T-cell (primary cell): ENCODE measurements at regions not wholly inside any gene's neighbourhood (a gene's known extent, or its start where the extent isn't known, plus 50 kb on each side); places are given as distances from the start of the nearest gene placed in this dataset.

ENCODE experiments used
- ATAC-seq, 4 experiments: fragments of 200-7000 bp in 3 of 4; fragments of 150-1000 bp in 1 of 4; cut with Tn5 transposase; replicated peaks in 1 of 4; 1 replicate in 3 of 4; 2 replicates in 1 of 4; pipeline ENCODE4 v1.10.0; 2021; ENCODE audit warnings: moderate library complexity in 3 of 4, mild to moderate bottlenecking in 2 of 4, moderate number of reproducible peaks in 1 of 4
- CTCF ChIA-PET, 2 donors: fragments of 300-600 bp; sonication (Branson Sonifier 250); formaldehyde crosslinking; loops; one replicate each; lab custom pipeline; 2022; ENCODE audit warnings: antibody characterized with exemption in 2 of 2; lab: Charles Lee
- POLR2A ChIA-PET, 2 donors: fragments of 300-600 bp; sonication (Branson Sonifier 250); formaldehyde crosslinking; loops; one replicate each; lab custom pipeline; 2022; ENCODE audit warnings: antibody characterized with exemption in 2 of 2; lab: Charles Lee
- DNase-seq, 35 experiments: peaks; one replicate each; pipeline versions ENCODE4 v3.0.0 to v3.0.0-alpha.2; 2013 to 2023
- H3K27ac ChIP-seq: one replicate; pipeline ENCODE4 v1.5.1; 2013; ENCODE audit warnings: low read length
- H3K27me3 ChIP-seq, 2 experiments: replicated peaks in 1 of 2; 1 replicate in 1 of 2; 2 replicates in 1 of 2; pipeline versions ENCODE4 v1.6.1 to v1.7.0; 2013; ENCODE audit warnings: low read length in 1 of 2, mixed read lengths in 1 of 2; ENCODE audit not compliant: control insufficient read depth in 2 of 2, insufficient read depth in 2 of 2; ENCODE audit errors: extremely low read depth in 1 of 2
- H3K36me3 ChIP-seq, 2 donors: 1 replicate in 1 of 2; 2 replicates in 1 of 2; pipeline versions ENCODE4 v1.6.1 to v1.7.0; 2013; ENCODE audit warnings: low read length in 1 of 2; ENCODE audit not compliant: control insufficient read depth in 2 of 2, insufficient read depth in 1 of 2; ENCODE audit errors: extremely low read depth in 1 of 2
- H3K4me1 ChIP-seq, 2 experiments: 1 replicate in 1 of 2; 2 replicates in 1 of 2; pipeline versions ENCODE4 v1.6.1 to v1.7.0; 2013; ENCODE audit warnings: low read length in 2 of 2, mixed read lengths in 1 of 2; ENCODE audit not compliant: insufficient read depth in 2 of 2, control insufficient read depth in 1 of 2; ENCODE audit errors: extremely low read depth in 1 of 2
- H3K4me3 ChIP-seq, 2 donors: 1 replicate in 1 of 2; 2 replicates in 1 of 2; pipeline versions ENCODE4 v1.5.1 to v1.7.0; 2013; ENCODE audit warnings: mild to moderate bottlenecking in 2 of 2, low read length in 1 of 2, moderate library complexity in 1 of 2; ENCODE audit not compliant: control insufficient read depth in 1 of 2; ENCODE audit errors: extremely low read depth in 1 of 2
- H3K9me3 ChIP-seq: 2 replicates; pipeline ENCODE4 v1.7.0; 2013
- H3K27ac Mint-ChIP-seq, 2 donors: one replicate each; pipeline ENCODE4 v1.8.0; 2020 to 2021; ENCODE audit warnings: mild to moderate bottlenecking in 2 of 2, mixed read lengths in 2 of 2
- H3K27me3 Mint-ChIP-seq, 2 donors: one replicate each; pipeline ENCODE4 v1.8.0; 2021 to 2022; ENCODE audit warnings: mixed read lengths in 2 of 2
- H3K36me3 Mint-ChIP-seq: one replicate; pipeline ENCODE4 v1.8.0; 2021; ENCODE audit warnings: mixed read lengths
- H3K4me1 Mint-ChIP-seq, 3 donors: one replicate each; pipeline ENCODE4 v1.8.0; 2020 to 2022; ENCODE audit warnings: mixed read lengths in 3 of 3, mild to moderate bottlenecking in 1 of 3
- H3K4me3 Mint-ChIP-seq, 3 donors: one replicate each; pipeline ENCODE4 v1.8.0; 2020 to 2022; ENCODE audit warnings: mild to moderate bottlenecking in 3 of 3, mixed read lengths in 3 of 3, moderate library complexity in 3 of 3
- H3K9me3 Mint-ChIP-seq, 3 donors: one replicate each; pipeline ENCODE4 v1.8.0; 2020 to 2022; ENCODE audit warnings: mixed read lengths in 3 of 3
- WGBS: methylation state at CpG from one replicate; pipeline ENCODE4 v1.1.5; 2013; ENCODE audit warnings: missing lambda C conversion rate; ENCODE audit not compliant: insufficient coverage; 5-methylcytosine and 5-hydroxymethylcytosine counted together

- WGBS = 45% methylated on average over 2 of the region's 4 CpGs
- Histone ChIP-seq H3K4me1 (no peaks in the 10 kb centered on the region), H3K27ac (no peak overlapping the region), H3K4me3 (no peak overlapping the region), H3K9me3 (no peaks in the 10 kb centered on the region), H3K27me3 (no peaks in the 10 kb centered on the region), H3K36me3 (no peaks in the 10 kb centered on the region)
- CTCF ChIA-PET = no interaction called here
- no peaks in the 10 kb centered on the region for H3K36me3 Mint-ChIP-seq
- no peaks in the 10 kb centered on the region for H3K4me1 Mint-ChIP-seq
- no peak for DNase-seq
- H3K27ac Mint-ChIP-seq = no peak overlapping the region
- POLR2A ChIA-PET = no interaction called here
- no peak overlapping the region for H3K4me3 Mint-ChIP-seq
- H3K27me3 Mint-ChIP-seq = no peaks in the 10 kb centered on the region
- no peak for ATAC-seq
- H3K9me3 Mint-ChIP-seq = peaks cover 0 to 7% (median 0%) of the 10 kb centered on the region in 3 donors
Measured at GRCh38 chr5:5039918-5040317, 100.2 kb upstream of the ADAMTS16 start.

GRCh38 chr5:5040712-5041111 is 99.4 kb upstream of the ADAMTS16 start:
- Histone ChIP-seq H3K27ac (no peak overlapping the region), H3K27me3 (no peaks in the 10 kb centered on the region), H3K9me3 (no peaks in the 10 kb centered on the region), H3K4me3 (no peak overlapping the region), H3K4me1 (no peaks in the 10 kb centered on the region), H3K36me3 (no peaks in the 10 kb centered on the region)
- Mint-ChIP-seq H3K4me3 (no peak overlapping the region), H3K9me3 (peaks cover 0 to 7% (median 6%) of the 10 kb centered on the region in 3 donors), H3K27me3 (no peaks in the 10 kb centered on the region), H3K4me1 (no peaks in the 10 kb centered on the region), H3K36me3 (no peaks in the 10 kb centered on the region), H3K27ac (no peak overlapping the region)
- CTCF ChIA-PET = no interaction called here
- ATAC-seq = no peak
- DNase-seq = no peak
- POLR2A ChIA-PET = no interaction called here
- WGBS = 76% methylated on average over 3 of the region's 3 CpGs

DNA sequence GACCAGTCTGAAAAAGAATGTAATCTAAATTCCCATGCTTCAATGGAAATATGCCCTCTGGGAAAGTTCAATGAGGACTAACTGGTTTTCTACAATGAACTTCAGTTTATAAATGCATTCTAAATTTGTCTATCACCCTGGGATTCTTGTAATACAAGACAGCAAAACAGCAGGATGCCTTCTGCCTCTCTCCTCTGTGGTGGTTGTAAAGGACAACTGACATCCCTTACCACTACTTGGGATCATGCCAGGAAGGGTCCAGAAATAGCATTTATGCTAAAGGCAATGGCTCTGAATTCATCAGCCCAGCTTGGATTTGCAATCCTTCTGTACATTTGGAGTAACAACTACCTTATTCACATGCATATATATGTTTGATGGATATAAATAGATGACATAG is 97.3 kb upstream of the ADAMTS16 start:
- Histone ChIP-seq H3K27ac (no peak overlapping the region), H3K4me1 (no peaks in the 10 kb centered on the region), H3K27me3 (no peaks in the 10 kb centered on the region), H3K36me3 (no peaks in the 10 kb centered on the region), H3K9me3 (no peaks in the 10 kb centered on the region), H3K4me3 (no peak overlapping the region)
- POLR2A ChIA-PET = no interaction called here
- CTCF ChIA-PET = no interaction called here
- ATAC-seq (no peak), DNase-seq (no peak)
- Mint-ChIP-seq H3K27ac (no peak overlapping the region), H3K27me3 (no peaks in the 10 kb centered on the region), H3K36me3 (no peaks in the 10 kb centered on the region), H3K9me3 (peaks cover 0 to 6% (median 3%) of the 10 kb centered on the region in 3 donors), H3K4me1 (no peaks in the 10 kb centered on the region), H3K4me3 (no peak overlapping the region)

DNA sequence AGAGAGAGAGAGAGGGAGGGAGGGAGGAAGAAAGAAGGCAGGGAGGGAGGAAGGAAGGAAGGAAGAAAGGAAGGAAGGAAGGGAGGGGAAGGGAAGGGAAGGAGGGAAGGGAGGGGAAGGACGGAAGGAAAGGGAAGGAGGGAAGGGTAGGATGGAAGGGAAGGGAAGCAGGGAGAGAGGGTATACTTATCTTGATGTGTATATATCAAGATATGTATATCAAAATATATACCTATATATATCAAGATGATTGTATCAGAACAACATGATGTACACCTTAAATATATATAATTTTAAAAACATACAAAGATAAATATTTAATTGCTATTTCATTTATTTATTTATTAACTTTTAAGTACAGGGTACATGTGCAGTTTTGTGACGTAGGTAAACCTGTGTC is 96.8 kb upstream of the ADAMTS16 start:
- Histone ChIP-seq H3K4me1 (no peaks in the 10 kb centered on the region), H3K27ac (no peak overlapping the region), H3K27me3 (no peaks in the 10 kb centered on the region), H3K36me3 (no peaks in the 10 kb centered on the region), H3K9me3 (no peaks in the 10 kb centered on the region), H3K4me3 (no peak overlapping the region)
- ATAC-seq (no peak), DNase-seq (no peak)
- no peak overlapping the region for H3K4me3 Mint-ChIP-seq
- no CpG with 5 or more reads among the region's 2 CpGs for WGBS
- H3K4me1 Mint-ChIP-seq = no peaks in the 10 kb centered on the region
- no peak overlapping the region for H3K27ac Mint-ChIP-seq
- peaks cover 0 to 6% (median 3%) of the 10 kb centered on the region in 3 donors for H3K9me3 Mint-ChIP-seq
- H3K36me3 Mint-ChIP-seq = no peaks in the 10 kb centered on the region
- POLR2A ChIA-PET = no interaction called here
- CTCF ChIA-PET = no interaction called here
- no peaks in the 10 kb centered on the region for H3K27me3 Mint-ChIP-seq

GRCh38 chr5:5044247-5044840 is 95.8 kb upstream of the ADAMTS16 start:
- H3K27me3 ChIP-seq = no peaks in the 10 kb centered on the region
- no peaks in the 10 kb centered on the region for H3K36me3 ChIP-seq
- WGBS = no CpG with 5 or more reads among the region's 3 CpGs
- ATAC-seq (no peak), DNase-seq (no peak)
- Mint-ChIP-seq H3K4me1 (no peaks in the 10 kb centered on the region), H3K36me3 (no peaks in the 10 kb centered on the region), H3K27ac (no peak overlapping the region), H3K4me3 (no peak overlapping the region), H3K27me3 (no peaks in the 10 kb centered on the region), H3K9me3 (peaks cover 0 to 6% (median 6%) of the 10 kb centered on the region in 3 donors)
- CTCF ChIA-PET = no interaction called here
- POLR2A ChIA-PET = no interaction called here
- no peak overlapping the region for H3K27ac ChIP-seq
- H3K9me3 ChIP-seq = no peaks in the 10 kb centered on the region
- no peak overlapping the region for H3K4me3 ChIP-seq
- no peaks in the 10 kb centered on the region for H3K4me1 ChIP-seq

- H3K36me3 Mint-ChIP-seq = no peaks in the 10 kb centered on the region
- no peak overlapping the region for H3K27ac Mint-ChIP-seq
- Histone ChIP-seq H3K27me3 (no peaks in the 10 kb centered on the region), H3K4me1 (no peaks in the 10 kb centered on the region), H3K9me3 (no peaks in the 10 kb centered on the region), H3K27ac (no peak overlapping the region), H3K36me3 (no peaks in the 10 kb centered on the region), H3K4me3 (no peak overlapping the region)
- no peaks in the 10 kb centered on the region for H3K4me1 Mint-ChIP-seq
- ATAC-seq = no peak
- WGBS = 64% methylated on average over 3 of the region's 6 CpGs
- ChIA-PET CTCF (no interaction called here), POLR2A (no interaction called here)
- no peak overlapping the region for H3K4me3 Mint-ChIP-seq
- DNase-seq = no peak
- H3K27me3 Mint-ChIP-seq = no peaks in the 10 kb centered on the region
- H3K9me3 Mint-ChIP-seq = peaks cover 0 to 10% (median 6%) of the 10 kb centered on the region in 3 donors
Measured at GRCh38 chr5:5046680-5047502, 93.2 kb upstream of the ADAMTS16 start.
